Body of pancreas (tissue), 4 donors: ENCODE measurements at regions not wholly inside any gene's neighbourhood (a gene's known extent, or its start where the extent isn't known, plus 50 kb on each side); places are given as distances from the start of the nearest gene placed in this dataset.

ENCODE experiments used
- ATAC-seq: fragments of 150-250 bp; one replicate; pipeline ENCODE4 v1.9.1; 2016
- DNase-seq, 4 donors: peaks; one replicate each; pipeline ENCODE4 v3.0.0-alpha.2; 2019
- H3K27ac ChIP-seq, 4 donors: fragments of 200-600 bp; sonication (generic); 1 replicate in 3 of 4; 2 replicates in 1 of 4; pipeline versions ENCODE4 v1.5.1 to v1.6.1; 2016 to 2019; ENCODE audit warnings: mild to moderate bottlenecking in 1 of 4, mixed read lengths in 1 of 4, moderate library complexity in 1 of 4
- H3K27me3 ChIP-seq, 2 donors: fragments of 200-600 bp; sonication (generic); one replicate each; pipeline ENCODE4 v1.6.0; 2016; ENCODE audit warnings: mild to moderate bottlenecking in 1 of 2
- H3K36me3 ChIP-seq, 2 donors: fragments of 200-600 bp; sonication (generic); replicated peaks in 1 of 2; 2 replicates each; pipeline ENCODE4 v1.5.1; 2016; ENCODE audit warnings: low read depth in 2 of 2; ENCODE audit not compliant: insufficient read depth in 1 of 2
- H3K4me1 ChIP-seq: fragments of 200-600 bp; sonication (generic); one replicate; pipeline ENCODE4 v1.6.0; 2016
- H3K4me3 ChIP-seq, 2 donors: fragments of 200-600 bp; sonication (generic); 1 replicate in 1 of 2; 2 replicates in 1 of 2; pipeline ENCODE4 v1.5.1; 2016 to 2019
- H3K9me3 ChIP-seq, 3 donors: fragments of 200-600 bp; sonication (generic); 1 replicate in 2 of 3; 2 replicates in 1 of 3; pipeline ENCODE4 v1.5.1; 2016
- CTCF ChIP-seq, 7 experiments: fragments of 450-650 bp in 4 of 7; fragments of 200-600 bp in 3 of 7; sonication (generic) in 3 of 7; IDR thresholded peaks; one replicate each; pipeline ENCODE4 v1.5.1; 2016 to 2019; ENCODE audit warnings: antibody characterized with exemption in 7 of 7
- POLR2A ChIP-seq, 3 donors: fragments of 450-650 bp; IDR thresholded peaks; one replicate each; pipeline ENCODE4 v1.6.1; 2016; ENCODE audit warnings: antibody characterized with exemption in 3 of 3, mild to moderate bottlenecking in 2 of 3
- WGBS, 2 donors: methylation state at CpG; one replicate each; pipeline ENCODE4 v1.1.5; 2017; 5-methylcytosine and 5-hydroxymethylcytosine counted together
- intact Hi-C: fragments of 100-400 bp; cut with DNase I; formaldehyde crosslinking; loops from one replicate; pipeline ENCODE4 v1.15.1; 2023

GRCh38 chr5:33198836-33199235 lies 241.9 kb upstream of the TARS1 start:
- no peaks in the 10 kb centered on the region for H3K4me1 ChIP-seq
- intact Hi-C loops, result no loop called here
- no peak for TF ChIP-seq POLR2A (IDR thresholded peaks at IDR 0.05)
- TF ChIP-seq CTCF (IDR thresholded peaks at IDR 0.05), result no peak
- no peak for DNase-seq
- no peaks in the 10 kb centered on the region for H3K27me3 ChIP-seq
- H3K27ac ChIP-seq, result no peak overlapping the region
- H3K4me3 ChIP-seq, result no peak overlapping the region
- WGBS, 2 donors, result 57 to 59% methylated on average over 4 of the region's 4 CpGs
- ATAC-seq, result no peak
- no peaks in the 10 kb centered on the region for H3K9me3 ChIP-seq
- H3K36me3 ChIP-seq, result no peaks in the 10 kb centered on the region

GRCh38 chr5:33203931-33204330 lies 236.8 kb upstream of the TARS1 start:
- ATAC-seq (no peak), DNase-seq (no peak)
- 82 to 88% methylated on average over 1 of the region's 1 CpG for WGBS, 2 donors
- no peaks in the 10 kb centered on the region for H3K36me3 ChIP-seq
- intact Hi-C loops, result no loop called here
- H3K9me3 ChIP-seq, result no peaks in the 10 kb centered on the region
- peaks cover 10% of the 10 kb centered on the region for H3K4me1 ChIP-seq
- no peak overlapping the region for H3K27ac ChIP-seq
- H3K27me3 ChIP-seq, result no peaks in the 10 kb centered on the region
- H3K4me3 ChIP-seq, result no peak overlapping the region
- TF ChIP-seq CTCF (IDR thresholded peaks at IDR 0.05) (no peak), POLR2A (IDR thresholded peaks at IDR 0.05) (no peak)

GRCh38 chr5:33205079-33205478 lies 235.7 kb upstream of the TARS1 start:
- Histone ChIP-seq H3K9me3 (no peaks in the 10 kb centered on the region), H3K4me3 (no peak overlapping the region), H3K36me3 (no peaks in the 10 kb centered on the region), H3K27me3 (no peaks in the 10 kb centered on the region), H3K27ac (no peak overlapping the region), H3K4me1 (peaks cover 10% of the 10 kb centered on the region)
- 47 to 53% methylated on average over 3 of the region's 3 CpGs for WGBS, 2 donors
- intact Hi-C loops, result no loop called here
- DNase-seq (no peak), ATAC-seq (no peak)
- TF ChIP-seq POLR2A (IDR thresholded peaks at IDR 0.05) (no peak), CTCF (IDR thresholded peaks at IDR 0.05) (no peak)

GRCh38 chr5:33205727-33206410 lies 234.9 kb upstream of the TARS1 start:
- peaks cover 10% of the 10 kb centered on the region for H3K4me1 ChIP-seq
- intact Hi-C loops, result no loop called here
- no peaks in the 10 kb centered on the region for H3K36me3 ChIP-seq
- ATAC-seq (no peak), DNase-seq (no peak)
- no peak overlapping the region for H3K27ac ChIP-seq
- no peak overlapping the region for H3K4me3 ChIP-seq
- TF ChIP-seq POLR2A (IDR thresholded peaks at IDR 0.05) (no peak), CTCF (IDR thresholded peaks at IDR 0.05) (no peak)
- 50% methylated on average over 1 of the region's 1 CpG for WGBS, 2 donors
- no peaks in the 10 kb centered on the region for H3K27me3 ChIP-seq
- no peaks in the 10 kb centered on the region for H3K9me3 ChIP-seq

GRCh38 chr5:33206962-33207506 lies 233.7 kb upstream of the TARS1 start:
- no peak overlapping the region for H3K4me3 ChIP-seq
- H3K9me3 ChIP-seq, result no peaks in the 10 kb centered on the region
- H3K27me3 ChIP-seq, result no peaks in the 10 kb centered on the region
- no peaks in the 10 kb centered on the region for H3K36me3 ChIP-seq
- peaks cover 10% of the 10 kb centered on the region for H3K4me1 ChIP-seq
- no peak for DNase-seq
- TF ChIP-seq CTCF (IDR thresholded peaks at IDR 0.05) (no peak), POLR2A (IDR thresholded peaks at IDR 0.05) (no peak)
- H3K27ac ChIP-seq, result no peak overlapping the region
- 66 to 80% methylated on average over 3 of the region's 3 CpGs for WGBS, 2 donors
- intact Hi-C loops, result no loop called here
- ATAC-seq, result no peak
